Neural cell (in vitro differentiated cells): ENCODE measurements at regions not wholly inside any gene's neighbourhood (a gene's known extent, or its start where the extent isn't known, plus 50 kb on each side); places are given as distances from the start of the nearest gene placed in this dataset.

Experiments used
- H2AFZ ChIP-seq: fragments of 200-600, 300-800 bp; sonication (generic), shearing (Covaris generic); 2 replicates; pipeline ENCODE4 v1.6.0; 2014; ENCODE audit warnings: low read depth, mild to moderate bottlenecking, antibody characterized with exemption, low read length, moderate library complexity
- H3F3A ChIP-seq: fragments of 200-600 bp; shearing (Covaris generic); 2 replicates; pipeline ENCODE4 v1.6.1; 2016; ENCODE audit warnings: mild to moderate bottlenecking, moderate library complexity, mixed read lengths, antibody characterized with exemption, low read length; ENCODE audit not compliant: insufficient read depth, poor library complexity, severe bottlenecking
- H3K27ac ChIP-seq: fragments of 200-600, 300-800 bp; sonication (generic), shearing (Covaris generic); 2 replicates; pipeline ENCODE4 v1.5.1; 2014; ENCODE audit warnings: mild to moderate bottlenecking, low read length, moderate library complexity
- H3K27me3 ChIP-seq: fragments of 300-800, 200-600 bp; sonication (generic), shearing (Covaris generic); 2 replicates; pipeline ENCODE4 v1.6.0; 2014; ENCODE audit warnings: mild to moderate bottlenecking, low read depth, low read length, moderate library complexity; ENCODE audit not compliant: insufficient read depth
- H3K36me3 ChIP-seq: fragments of 300-800, 200-600 bp; sonication (generic), shearing (Covaris generic); 2 replicates; pipeline ENCODE4 v1.5.1; 2014; ENCODE audit warnings: mild to moderate bottlenecking, antibody characterized with exemption, low read length, moderate library complexity; ENCODE audit not compliant: insufficient read depth
- H3K4me2 ChIP-seq: fragments of 300-800, 200-600 bp; sonication (generic), shearing (Covaris generic); 2 replicates; pipeline ENCODE4 v1.6.0; 2014; ENCODE audit warnings: mild to moderate bottlenecking, low read length
- H3K4me3 ChIP-seq: fragments of 300-800, 200-600 bp; sonication (generic), shearing (Covaris generic); 2 replicates; pipeline ENCODE4 v1.5.1; 2014; ENCODE audit warnings: mild to moderate bottlenecking, low read length, moderate library complexity
- H3K79me2 ChIP-seq: fragments of 200-600 bp; shearing (Covaris generic); replicated peaks from 2 replicates; pipeline ENCODE4 v1.6.0; 2014; ENCODE audit warnings: mild to moderate bottlenecking, low read length, moderate library complexity; ENCODE audit not compliant: insufficient read depth
- H3K9ac ChIP-seq: fragments of 300-800, 200-600 bp; sonication (generic), shearing (Covaris generic); 2 replicates; pipeline ENCODE4 v1.6.1; 2016; ENCODE audit warnings: mild to moderate bottlenecking, low read length, mixed read lengths
- H3K9me2 ChIP-seq: fragments of 200-600 bp; shearing (Covaris generic); 2 replicates; pipeline ENCODE4 v1.6.1; 2016; ENCODE audit warnings: mild to moderate bottlenecking, low read length, mixed read lengths; ENCODE audit not compliant: insufficient read depth
- H3K9me3 ChIP-seq: fragments of 200-600, 300-800 bp; sonication (generic), shearing (Covaris generic); 2 replicates; pipeline ENCODE4 v1.6.1; 2016; ENCODE audit warnings: mild to moderate bottlenecking, mixed run types, low read length, moderate library complexity, mixed read lengths
- H4K20me1 ChIP-seq: fragments of 200-600 bp; shearing (Covaris generic); 2 replicates; pipeline ENCODE4 v1.6.1; 2016; ENCODE audit warnings: mild to moderate bottlenecking, mixed run types; ENCODE audit not compliant: insufficient read depth
- CTCF ChIP-seq: fragments of 450-650 bp; IDR thresholded peaks from 2 replicates; pipeline ENCODE4 v1.5.1; 2014; ENCODE audit warnings: antibody characterized with exemption, mild to moderate bottlenecking, moderate library complexity; ENCODE audit not compliant: poor library complexity, severe bottlenecking
- EP300 ChIP-seq: fragments of 450-650 bp; conservative IDR thresholded peaks from 2 replicates; pipeline ENCODE4 v1.6.1; 2014; ENCODE audit warnings: antibody characterized with exemption, mild to moderate bottlenecking, moderate library complexity; ENCODE audit not compliant: poor library complexity, severe bottlenecking
- EZH2 ChIP-seq: fragments of 200-600, 300-800 bp; shearing (Covaris generic), sonication (generic); IDR thresholded peaks from 2 replicates; pipeline ENCODE4 v1.6.1; 2014; ENCODE audit warnings: antibody characterized with exemption, low read length, borderline replicate concordance, mild to moderate bottlenecking; ENCODE audit not compliant: insufficient read depth, poor library complexity, severe bottlenecking
- MXI1 ChIP-seq: fragments of 450-650 bp; conservative IDR thresholded peaks from 2 replicates; pipeline ENCODE4 v1.6.1; 2014; ENCODE audit warnings: antibody characterized with exemption, mild to moderate bottlenecking; ENCODE audit not compliant: poor library complexity, severe bottlenecking
- POLR2AphosphoS5 ChIP-seq: IDR thresholded peaks from 2 replicates; pipeline ENCODE4 v1.6.1; 2012
- RAD21 ChIP-seq: fragments of 450-650 bp; conservative IDR thresholded peaks from 2 replicates; pipeline ENCODE4 v1.6.1; 2014; ENCODE audit warnings: antibody characterized with exemption, mild to moderate bottlenecking, moderate library complexity
- SMC3 ChIP-seq: fragments of 450-650 bp; conservative IDR thresholded peaks from 2 replicates; pipeline ENCODE4 v1.6.1; 2014; ENCODE audit warnings: antibody characterized with exemption, mild to moderate bottlenecking, moderate library complexity; ENCODE audit not compliant: poor library complexity
- TAF1 ChIP-seq: IDR thresholded peaks from 2 replicates; pipeline ENCODE4 v1.6.1; 2012; ENCODE audit warnings: low read depth
- TF ChIP-seq, protein P1 (sequence below): IDR thresholded peaks from 2 replicates; pipeline ENCODE4 v1.6.1; 2012; ENCODE audit warnings: borderline replicate concordance

DNA sequence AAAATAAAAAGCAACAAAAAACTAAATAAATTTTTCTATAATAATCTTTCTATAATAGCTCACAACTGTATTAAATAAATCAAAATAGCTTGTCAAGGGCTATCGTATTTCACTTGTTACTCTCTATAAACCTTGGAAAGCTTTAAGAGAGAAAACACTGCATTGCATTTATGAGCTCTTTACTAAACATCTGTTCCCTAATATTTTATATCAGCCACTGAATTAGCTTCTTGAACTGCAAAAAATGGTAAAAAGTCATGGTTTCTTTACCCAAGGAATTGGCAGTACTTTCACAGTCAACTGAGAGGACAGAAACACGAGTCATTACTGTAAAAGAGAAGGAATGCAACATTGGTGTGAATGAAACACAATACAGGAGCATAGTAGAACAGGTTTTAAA is 671.2 kb downstream of the PCDH18 start:
- TF ChIP-seq EZH2: no peak
- TF ChIP-seq TAF1: no peak
- TF ChIP-seq RAD21: no peak
- TF ChIP-seq CTCF: no peak
- TF ChIP-seq, protein P1, sequence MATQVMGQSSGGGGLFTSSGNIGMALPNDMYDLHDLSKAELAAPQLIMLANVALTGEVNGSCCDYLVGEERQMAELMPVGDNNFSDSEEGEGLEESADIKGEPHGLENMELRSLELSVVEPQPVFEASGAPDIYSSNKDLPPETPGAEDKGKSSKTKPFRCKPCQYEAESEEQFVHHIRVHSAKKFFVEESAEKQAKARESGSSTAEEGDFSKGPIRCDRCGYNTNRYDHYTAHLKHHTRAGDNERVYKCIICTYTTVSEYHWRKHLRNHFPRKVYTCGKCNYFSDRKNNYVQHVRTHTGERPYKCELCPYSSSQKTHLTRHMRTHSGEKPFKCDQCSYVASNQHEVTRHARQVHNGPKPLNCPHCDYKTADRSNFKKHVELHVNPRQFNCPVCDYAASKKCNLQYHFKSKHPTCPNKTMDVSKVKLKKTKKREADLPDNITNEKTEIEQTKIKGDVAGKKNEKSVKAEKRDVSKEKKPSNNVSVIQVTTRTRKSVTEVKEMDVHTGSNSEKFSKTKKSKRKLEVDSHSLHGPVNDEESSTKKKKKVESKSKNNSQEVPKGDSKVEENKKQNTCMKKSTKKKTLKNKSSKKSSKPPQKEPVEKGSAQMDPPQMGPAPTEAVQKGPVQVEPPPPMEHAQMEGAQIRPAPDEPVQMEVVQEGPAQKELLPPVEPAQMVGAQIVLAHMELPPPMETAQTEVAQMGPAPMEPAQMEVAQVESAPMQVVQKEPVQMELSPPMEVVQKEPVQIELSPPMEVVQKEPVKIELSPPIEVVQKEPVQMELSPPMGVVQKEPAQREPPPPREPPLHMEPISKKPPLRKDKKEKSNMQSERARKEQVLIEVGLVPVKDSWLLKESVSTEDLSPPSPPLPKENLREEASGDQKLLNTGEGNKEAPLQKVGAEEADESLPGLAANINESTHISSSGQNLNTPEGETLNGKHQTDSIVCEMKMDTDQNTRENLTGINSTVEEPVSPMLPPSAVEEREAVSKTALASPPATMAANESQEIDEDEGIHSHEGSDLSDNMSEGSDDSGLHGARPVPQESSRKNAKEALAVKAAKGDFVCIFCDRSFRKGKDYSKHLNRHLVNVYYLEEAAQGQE: no peak
- TF ChIP-seq SMC3: no peak
- no peak for TF ChIP-seq POLR2AphosphoS5
- no peak for TF ChIP-seq MXI1
- no peak for TF ChIP-seq EP300
- Histone ChIP-seq H3K27me3 (no peaks in the 10 kb centered on the region), H3F3A (no peaks in the 10 kb centered on the region), H3K9me3 (no peaks in the 10 kb centered on the region), H4K20me1 (no peaks in the 10 kb centered on the region), H3K4me3 (no peak overlapping the region), H3K9ac (no peak overlapping the region), H3K9me2 (no peaks in the 10 kb centered on the region), H3K36me3 (no peaks in the 10 kb centered on the region), H3K27ac (no peak overlapping the region), H3K79me2 (no peaks in the 10 kb centered on the region), H3K4me2 (no peak overlapping the region), H2AFZ (no peak overlapping the region)

GRCh38 chr4:136858903-136859302 is 673.4 kb downstream of the PCDH18 start:
- no peaks in the 10 kb centered on the region for H3K79me2 ChIP-seq
- no peaks in the 10 kb centered on the region for H3K9me3 ChIP-seq
- no peaks in the 10 kb centered on the region for H3F3A ChIP-seq
- H3K4me3 ChIP-seq: no peak overlapping the region
- no peak overlapping the region for H3K9ac ChIP-seq
- no peak overlapping the region for H2AFZ ChIP-seq
- H3K9me2 ChIP-seq: no peaks in the 10 kb centered on the region
- TF ChIP-seq EZH2 (no peak), SMC3 (no peak), MXI1 (no peak), EP300 (peak; percentile 65)
- no peaks in the 10 kb centered on the region for H4K20me1 ChIP-seq
- H3K27ac ChIP-seq: no peak overlapping the region
- H3K27me3 ChIP-seq: no peaks in the 10 kb centered on the region
- no peak overlapping the region for H3K4me2 ChIP-seq
- H3K36me3 ChIP-seq: no peaks in the 10 kb centered on the region

- Histone ChIP-seq H3K9ac (no peak overlapping the region), H3K27me3 (no peaks in the 10 kb centered on the region), H3K4me2 (no peak overlapping the region), H4K20me1 (no peaks in the 10 kb centered on the region), H3K79me2 (no peaks in the 10 kb centered on the region), H3F3A (no peaks in the 10 kb centered on the region), H3K9me2 (no peaks in the 10 kb centered on the region), H3K9me3 (no peaks in the 10 kb centered on the region), H3K36me3 (no peaks in the 10 kb centered on the region), H3K4me3 (no peak overlapping the region), H2AFZ (no peak overlapping the region), H3K27ac (no peak overlapping the region)
- no peak for TF ChIP-seq EZH2
- no peak for TF ChIP-seq SMC3
- no peak for TF ChIP-seq TAF1
- TF ChIP-seq RAD21: no peak
- TF ChIP-seq POLR2AphosphoS5: no peak
- TF ChIP-seq, protein P1: no peak
- TF ChIP-seq CTCF: no peak
- no peak for TF ChIP-seq EP300
- no peak for TF ChIP-seq MXI1
Measured at GRCh38 chr4:136855886-136856285, 676.4 kb downstream of the PCDH18 start.
